ENCODE measurements at regions not wholly inside any gene's neighbourhood (a gene's known extent, or its start where the extent isn't known, plus 50 kb on each side); places are given as distances from the start of the nearest gene placed in this dataset.

DNA sequence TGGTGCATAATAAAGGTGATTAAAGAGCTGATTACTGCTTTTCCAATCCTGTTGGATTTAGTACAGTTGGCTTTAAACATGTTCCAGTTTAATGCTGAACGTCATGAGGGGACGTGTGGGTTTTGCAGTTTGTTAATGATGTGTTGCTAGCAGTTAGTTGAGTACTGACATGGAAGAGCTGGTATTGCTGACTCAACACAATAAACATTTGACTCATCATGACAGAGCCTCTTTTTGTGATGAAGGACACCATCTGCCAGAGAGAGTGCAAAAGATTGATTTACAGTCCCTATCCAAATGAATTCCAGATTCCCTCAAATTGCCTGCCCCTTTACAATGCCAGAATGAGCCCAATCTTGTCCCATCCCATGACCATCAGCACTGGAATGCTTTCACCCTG, 346.2 kb upstream of the PRICKLE1 start (continued):
- TF ChIP-seq, protein P1, sequence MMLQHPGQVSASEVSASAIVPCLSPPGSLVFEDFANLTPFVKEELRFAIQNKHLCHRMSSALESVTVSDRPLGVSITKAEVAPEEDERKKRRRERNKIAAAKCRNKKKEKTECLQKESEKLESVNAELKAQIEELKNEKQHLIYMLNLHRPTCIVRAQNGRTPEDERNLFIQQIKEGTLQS (IDR thresholded peaks at IDR 0.05; ENCODE audit: borderline replicate concordance, extremely low read depth, low read depth, low read length), result no peak
- no peak for TF ChIP-seq BACH1 (IDR thresholded peaks at IDR 0.05; ENCODE audit: borderline replicate concordance)
- no peak for TF ChIP-seq TCF12 (IDR thresholded peaks at IDR 0.05; ENCODE audit: low read depth, low read length)
- no peak for TF ChIP-seq IKZF2 (IDR thresholded peaks at IDR 0.05)
- TF ChIP-seq STAT1 (conservative IDR thresholded peaks at IDR 0.05), result no peak
- no peak for TF ChIP-seq TCF3 (IDR thresholded peaks at IDR 0.05; ENCODE audit: borderline replicate concordance, insufficient read depth, low read depth, low read length)
- TF ChIP-seq CHD1 (IDR thresholded peaks at IDR 0.05; ENCODE audit: low read depth, low read length), result no peak
- no peak for TF ChIP-seq EED (IDR thresholded peaks at IDR 0.05; ENCODE audit: low read depth)

DNA sequence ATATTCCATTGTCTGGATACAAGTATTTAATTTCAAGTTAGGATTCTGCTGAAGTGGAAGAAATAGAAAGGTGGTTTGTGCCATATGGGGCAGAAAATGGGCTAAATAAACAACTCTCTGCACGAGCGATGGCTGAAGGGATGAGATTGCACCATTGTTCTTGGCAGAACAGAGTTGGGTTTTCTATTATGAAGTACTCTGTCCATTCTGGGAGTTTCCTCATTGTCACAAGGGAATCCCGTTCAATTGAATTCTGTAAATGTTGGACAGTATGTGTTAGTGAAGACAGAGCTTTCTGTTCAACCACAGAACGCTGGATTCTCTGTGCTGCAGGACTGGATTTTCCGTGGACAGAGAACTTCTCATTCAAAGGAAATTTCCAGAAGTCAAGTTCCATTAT, 345.5 kb upstream of the PRICKLE1 start:
- ATAC-seq, result no peak
- no peaks in the 10 kb centered on the region for H3K27me3 ChIP-seq (replicated peaks in 1 of 2; ENCODE audit: control insufficient read depth in 2 of 2, insufficient read depth in 2 of 2, low read length in 1 of 2)
- no peak overlapping the region for H3K27ac ChIP-seq (ENCODE audit: control insufficient read depth, insufficient read depth)
- RAD21 ChIA-PET (ENCODE audit: unreplicated experiment), result no interaction called here
- WGBS (ENCODE audit: insufficient coverage, insufficient replicate concordance, low lambda C conversion rate, missing lambda C conversion rate), result 29% methylated on average over 5 of the region's 5 CpGs
- SMC1A ChIA-PET (ENCODE audit: uncharacterized antibody, unreplicated experiment), result no interaction called here
- intact Hi-C loops (cut with micrococcal nuclease; ENCODE audit: unreplicated experiment) (no loop called here), in situ Hi-C loops (cut with MboI) (no loop called here)
- no peak overlapping the region for H3K4me3 ChIP-seq
- FAIRE-seq, result no peak
- H3K9ac ChIP-seq (ENCODE audit: control insufficient read depth, insufficient read depth, low read length), result no peak overlapping the region
- no peaks in the 10 kb centered on the region for H3K4me1 ChIP-seq (ENCODE audit: control insufficient read depth, insufficient read depth, low read length)
- no peak for DNase-seq (ENCODE audit: low read depth, low spot score)
- no TSS peak for BruUV-seq (replicated peaks)
- no peaks in the 10 kb centered on the region for H3K79me2 ChIP-seq (ENCODE audit: control insufficient read depth, insufficient read depth, low read length)
- no peaks in the 10 kb centered on the region for H4K20me1 ChIP-seq (ENCODE audit: control insufficient read depth, insufficient read depth)
- H2AFZ ChIP-seq (ENCODE audit: control insufficient read depth, low read depth, low read length), result no peak overlapping the region
- CTCF ChIA-PET, result no interaction called here
- TF ChIP-seq SREBF2 (IDR thresholded peaks at IDR 0.05; ENCODE audit: low read length) (no peak), CBX3 (IDR thresholded peaks at IDR 0.05; ENCODE audit: borderline replicate concordance, low read depth) (no peak)
- no peak overlapping the region for H3K4me2 ChIP-seq (ENCODE audit: control insufficient read depth, insufficient read depth)
- POLR2A ChIA-PET, result no interaction called here
- H3K9me3 ChIP-seq (replicated peaks; ENCODE audit: control insufficient read depth, insufficient read depth, low read length), result no peaks in the 10 kb centered on the region
- H3K36me3 ChIP-seq (ENCODE audit: control insufficient read depth in 2 of 2, insufficient read depth in 2 of 2, low read length in 1 of 2), result no peaks in the 10 kb centered on the region

All from GM12878 (cell line).